Stimulated activated CD8-positive, alpha-beta memory T cell treated with anti-CD3 and anti-CD28 coated beads, Interleukin-2, amount 100 ng/mL, for 1 hour (primary cell): ENCODE measurements at regions not wholly inside any gene's neighbourhood (a gene's known extent, or its start where the extent isn't known, plus 50 kb on each side); places are given as distances from the start of the nearest gene placed in this dataset.

Experiments used
- DNase-seq, 2 donors: peaks; one replicate each; pipeline ENCODE4 v3.0.0-alpha.2; 2020; ENCODE audit warnings: low read depth in 2 of 2

GRCh38 chr21:14722841-14723483, 176.8 kb upstream of the SAMSN1 start:
- no peak for DNase-seq

GRCh38 chr21:14720237-14720636, 174.1 kb upstream of the SAMSN1 start:
- no peak for DNase-seq

GRCh38 chr21:14718951-14719350, 172.8 kb upstream of the SAMSN1 start:
- no peak for DNase-seq

GRCh38 chr21:14716761-14717396, 170.8 kb upstream of the SAMSN1 start:
- DNase-seq = no peak

GRCh38 chr21:14713109-14713508, 167.0 kb upstream of the SAMSN1 start:
- DNase-seq = no peak

GRCh38 chr21:14712121-14712715, 166.1 kb upstream of the SAMSN1 start:
- no peak for DNase-seq

GRCh38 chr21:14711287-14711686, 165.2 kb upstream of the SAMSN1 start:
- no peak for DNase-seq

- no peak for DNase-seq
These were observed 161.5 kb upstream of the SAMSN1 start for GRCh38 chr21:14707511-14708020.

GRCh38 chr21:14706712-14707510, 160.8 kb upstream of the SAMSN1 start:
- DNase-seq = no peak

GRCh38 chr21:14699433-14700407, 153.6 kb upstream of the SAMSN1 start:
- no peak for DNase-seq

GRCh38 chr21:14697769-14698168, 151.7 kb upstream of the SAMSN1 start:
- no peak for DNase-seq

- DNase-seq = no peak
These were observed 148.7 kb upstream of the SAMSN1 start for GRCh38 chr21:14694817-14695216.

- no peak for DNase-seq
These were observed 147.9 kb upstream of the SAMSN1 start for GRCh38 chr21:14693997-14694396.

GRCh38 chr21:14691914-14692313, 145.8 kb upstream of the SAMSN1 start:
- no peak for DNase-seq

GRCh38 chr21:14690886-14691285, 144.8 kb upstream of the SAMSN1 start:
- no peak for DNase-seq

GRCh38 chr21:14688936-14689335, 142.8 kb upstream of the SAMSN1 start:
- no peak for DNase-seq

- DNase-seq = no peak
These were observed 142.3 kb upstream of the SAMSN1 start for GRCh38 chr21:14688412-14688811.

- DNase-seq = no peak
These were observed 141.1 kb upstream of the SAMSN1 start for GRCh38 chr21:14687268-14687625.

- no peak for DNase-seq
These were observed 140.6 kb upstream of the SAMSN1 start for GRCh38 chr21:14686466-14687267.

- no peak for DNase-seq
These were observed 139.5 kb upstream of the SAMSN1 start for GRCh38 chr21:14685568-14685967.
